Kidney (tissue), 13 donors: ENCODE measurements at regions not wholly inside any gene's neighbourhood (a gene's known extent, or its start where the extent isn't known, plus 50 kb on each side); places are given as distances from the start of the nearest gene placed in this dataset.
A peak's percentile ranks its signal among the peaks of the same experiment; 100 is the strongest.

Experiments used
- DNase-seq, 5 donors: peaks; one replicate each; pipeline ENCODE4 v3.0.0-alpha.2; 2013 to 2020
- FAIRE-seq: peaks from 2 replicates; lab custom pipeline; 2012; peaks lifted over from hg19 to GRCh38; lab: Jason Lieb, UNC
- H3K27ac ChIP-seq, 2 donors: one replicate each; pipeline ENCODE4 v1.7.0; 2013; ENCODE audit warnings: low read depth in 2 of 2, low read length in 2 of 2, inconsistent platforms in 1 of 2
- H3K27me3 ChIP-seq: one replicate; pipeline ENCODE4 v1.7.1; 2013; ENCODE audit warnings: low read length, inconsistent platforms; ENCODE audit not compliant: control insufficient read depth, insufficient read depth
- H3K36me3 ChIP-seq, 3 donors: one replicate each; pipeline versions ENCODE4 v1.7.0 to v1.7.1; 2013; ENCODE audit warnings: low read length in 3 of 3, control low read depth in 1 of 3, inconsistent platforms in 1 of 3; ENCODE audit not compliant: insufficient read depth in 3 of 3, control insufficient read depth in 2 of 3
- H3K4me1 ChIP-seq, 3 donors: one replicate each; pipeline versions ENCODE4 v1.7.0 to v1.7.1; 2013; ENCODE audit warnings: low read length in 3 of 3, inconsistent platforms in 1 of 3, low read depth in 1 of 3; ENCODE audit not compliant: control insufficient read depth in 2 of 3, insufficient read depth in 2 of 3
- H3K4me3 ChIP-seq, 3 donors: one replicate each; pipeline versions ENCODE4 v1.7.0 to v1.8.1; 2013; ENCODE audit warnings: low read length in 3 of 3, control low read depth in 1 of 3, inconsistent platforms in 1 of 3
- H3K9ac ChIP-seq, 3 donors: one replicate each; pipeline versions ENCODE4 v1.7.0 to v1.7.1; 2013; ENCODE audit warnings: low read length in 3 of 3, control low read depth in 1 of 3, inconsistent platforms in 1 of 3
- H3K9me3 ChIP-seq, 3 donors: one replicate each; pipeline versions ENCODE4 v1.7.0 to v1.7.1; 2013; ENCODE audit warnings: low read length in 3 of 3, control low read depth in 1 of 3, inconsistent platforms in 1 of 3; ENCODE audit not compliant: control insufficient read depth in 2 of 3, insufficient read depth in 1 of 3
- CTCF ChIP-seq: IDR thresholded peaks from 3 replicates; pipeline ENCODE4 v1.5.1; 2012; ENCODE audit warnings: mild to moderate bottlenecking, moderate library complexity, borderline replicate concordance; ENCODE audit not compliant: insufficient read depth; ENCODE audit errors: extremely low read depth
- intact Hi-C: fragments of 100-400 bp; cut with DNase I; formaldehyde crosslinking; loops from one replicate; pipeline ENCODE4 v1.11.1; 2022
- donor health status: control.
- donor health status: control.
- donor health status: control.
- donor health status: control.
- donor health status: control.
- donor health status: DM: yes; HTN: yes; CAD: no.
- donor health status: Normal renal cell carcinoma (clear cell type).

DNA sequence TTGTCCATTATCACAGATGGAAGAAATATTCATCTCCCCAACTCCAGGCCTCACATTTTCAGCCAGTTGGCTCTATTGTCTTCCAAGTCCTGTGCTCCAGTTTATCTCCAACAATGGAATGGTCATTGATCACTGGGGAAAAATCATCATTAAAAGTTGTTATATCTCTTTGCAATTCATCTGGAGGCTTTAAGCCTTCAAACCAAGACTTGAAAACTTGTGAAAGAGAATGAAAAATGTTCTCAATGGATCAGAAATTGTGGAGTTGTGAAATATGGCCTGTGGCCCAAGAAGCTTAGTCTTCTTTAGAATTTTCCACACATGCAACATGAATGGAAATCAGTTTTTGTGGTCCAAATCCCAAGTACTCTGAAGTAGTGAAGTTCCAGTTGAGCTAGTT lies 569.6 kb downstream of the EBF1 start:
- H3K4me3 ChIP-seq = no peak overlapping the region
- H3K9me3 ChIP-seq = no peaks in the 10 kb centered on the region
- no peak overlapping the region for H3K9ac ChIP-seq
- no peak overlapping the region for H3K27ac ChIP-seq
- H3K27me3 ChIP-seq = no peaks in the 10 kb centered on the region
- DNase-seq (no peak), FAIRE-seq (no peak)
- intact Hi-C loops = no loop called here
- H3K4me1 ChIP-seq = no peaks in the 10 kb centered on the region
- no peak for TF ChIP-seq CTCF
- no peaks in the 10 kb centered on the region for H3K36me3 ChIP-seq

DNA sequence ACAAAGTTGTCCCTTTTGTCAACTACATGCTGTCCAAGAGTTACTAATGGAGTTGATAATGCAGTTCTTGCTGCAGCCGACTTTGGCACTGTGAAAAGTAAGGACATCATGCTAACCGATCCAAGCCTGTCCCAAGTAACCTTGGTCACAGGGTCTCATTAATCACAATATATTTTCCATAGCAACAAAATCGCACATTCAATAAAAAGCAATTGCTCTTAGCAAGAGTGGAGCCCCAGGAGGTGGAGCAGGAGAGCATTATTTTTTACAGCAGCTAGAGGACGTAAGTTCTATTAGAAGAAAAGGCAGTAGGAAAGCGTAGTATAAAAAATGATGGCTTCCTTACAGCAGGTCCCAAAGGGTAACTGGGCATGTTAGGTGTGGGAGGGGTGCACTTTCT lies 570.3 kb downstream of the EBF1 start:
- no peak for TF ChIP-seq CTCF
- FAIRE-seq = no peak

DNA sequence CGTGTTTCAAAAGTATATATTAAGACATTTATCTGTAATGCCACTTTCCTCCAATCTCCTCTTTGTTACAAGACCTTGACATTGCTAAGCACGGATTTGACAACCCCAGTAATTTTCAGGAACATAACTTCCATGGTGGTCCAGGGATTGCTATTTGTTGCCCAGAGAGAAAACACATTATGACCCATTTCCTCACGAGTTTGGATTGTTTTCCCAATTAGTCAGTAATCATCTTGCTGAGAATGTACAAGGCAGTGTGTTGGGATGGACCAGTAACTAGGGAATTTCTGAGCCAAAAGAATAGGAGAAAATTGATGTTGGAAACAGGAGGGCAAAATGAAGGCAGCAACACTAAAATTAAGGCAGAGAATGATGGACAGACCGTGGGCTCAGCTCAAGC lies 574.1 kb downstream of the EBF1 start:
- no peak for TF ChIP-seq CTCF
- intact Hi-C loops = no loop called here
- Histone ChIP-seq H3K27ac (no peak overlapping the region), H3K9me3 (no peaks in the 10 kb centered on the region), H3K4me3 (no peak overlapping the region), H3K27me3 (no peaks in the 10 kb centered on the region), H3K9ac (no peak overlapping the region), H3K36me3 (no peaks in the 10 kb centered on the region), H3K4me1 (no peaks in the 10 kb centered on the region)
- FAIRE-seq (no peak), DNase-seq (no peak)

More for the DNA sequence above, 570.3 kb downstream of the EBF1 start:
- Histone ChIP-seq H3K9me3 (no peaks in the 10 kb centered on the region), H3K27ac (no peak overlapping the region), H3K4me1 (no peaks in the 10 kb centered on the region), H3K36me3 (no peaks in the 10 kb centered on the region), H3K27me3 (no peaks in the 10 kb centered on the region), H3K4me3 (no peak overlapping the region), H3K9ac (no peak overlapping the region)
- peak in 1 of 5 donors; percentile 41 for DNase-seq
- intact Hi-C loops = no loop called here

DNA sequence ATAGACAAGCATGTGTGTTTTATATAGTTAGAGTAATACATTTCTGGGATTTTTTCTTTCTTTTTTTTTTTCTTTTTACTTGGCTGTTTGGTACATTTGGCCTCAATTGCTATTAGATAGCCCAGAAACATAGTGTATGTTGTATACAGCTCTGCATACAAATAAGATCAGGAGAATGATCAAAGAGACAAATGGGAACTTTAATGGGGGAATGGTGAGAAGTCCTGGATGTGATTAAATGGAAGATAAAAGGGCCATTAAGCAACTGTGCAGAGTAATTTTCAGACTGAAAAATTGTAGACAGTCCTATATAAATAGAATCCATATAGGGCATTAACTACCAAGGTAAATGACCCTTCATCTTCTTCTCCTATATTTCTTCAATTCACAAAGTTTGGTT lies 575.6 kb downstream of the EBF1 start:
- H3K9me3 ChIP-seq = no peaks in the 10 kb centered on the region

More for the DNA sequence above, 575.6 kb downstream of the EBF1 start:
- no peak overlapping the region for H3K27ac ChIP-seq
- no peak for DNase-seq
- intact Hi-C loops = no loop called here
- TF ChIP-seq CTCF = no peak
- no peak for FAIRE-seq
- H3K9ac ChIP-seq = no peak overlapping the region
- no peaks in the 10 kb centered on the region for H3K36me3 ChIP-seq
- H3K4me3 ChIP-seq = no peak overlapping the region
- no peaks in the 10 kb centered on the region for H3K27me3 ChIP-seq
- no peaks in the 10 kb centered on the region for H3K4me1 ChIP-seq
